Right ventricle myocardium inferior (tissue), 1 donor: ENCODE measurements at regions not wholly inside any gene's neighbourhood (a gene's known extent, or its start where the extent isn't known, plus 50 kb on each side); places are given as distances from the start of the nearest gene placed in this dataset.

Experiments
- ATAC-seq: fragments of 200-7000 bp; cut with Tn5 transposase; one replicate; pipeline ENCODE4 v1.9.1; 2020; ENCODE audit warnings: mild to moderate bottlenecking, moderate library complexity
- DNase-seq: peaks from one replicate; pipeline ENCODE4 v3.0.0; 2021; ENCODE audit errors: missing footprints
- intact Hi-C: fragments of 100-400 bp; cut with DNase I; formaldehyde crosslinking; loops from one replicate; pipeline ENCODE4 v1.11.0; 2022
- donor health status: DM: no; HTN: yes; CAD: no; lungs with severe emphysema.

DNA sequence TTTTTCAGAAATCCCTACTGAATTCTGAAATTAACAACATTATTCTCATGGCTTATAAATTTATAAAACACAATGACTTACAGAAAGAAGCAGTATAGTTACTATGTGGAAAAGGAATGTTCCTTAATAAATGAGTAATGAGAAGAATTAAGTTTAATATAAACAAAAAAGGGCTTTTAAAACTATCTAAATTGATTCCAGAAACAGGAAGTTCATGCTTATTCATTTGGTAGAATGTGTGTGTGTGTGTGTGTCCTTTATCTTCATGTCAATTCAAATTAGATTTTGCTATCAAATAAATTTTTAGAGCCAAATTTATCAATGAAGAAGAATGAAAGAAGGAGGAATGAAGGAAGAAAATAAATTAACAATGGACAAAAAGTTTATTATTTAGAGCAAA is 440.8 kb upstream of the LRRTM4 start:
- DNase-seq (no peak), ATAC-seq (no peak)
- intact Hi-C loops = no loop called here

DNA sequence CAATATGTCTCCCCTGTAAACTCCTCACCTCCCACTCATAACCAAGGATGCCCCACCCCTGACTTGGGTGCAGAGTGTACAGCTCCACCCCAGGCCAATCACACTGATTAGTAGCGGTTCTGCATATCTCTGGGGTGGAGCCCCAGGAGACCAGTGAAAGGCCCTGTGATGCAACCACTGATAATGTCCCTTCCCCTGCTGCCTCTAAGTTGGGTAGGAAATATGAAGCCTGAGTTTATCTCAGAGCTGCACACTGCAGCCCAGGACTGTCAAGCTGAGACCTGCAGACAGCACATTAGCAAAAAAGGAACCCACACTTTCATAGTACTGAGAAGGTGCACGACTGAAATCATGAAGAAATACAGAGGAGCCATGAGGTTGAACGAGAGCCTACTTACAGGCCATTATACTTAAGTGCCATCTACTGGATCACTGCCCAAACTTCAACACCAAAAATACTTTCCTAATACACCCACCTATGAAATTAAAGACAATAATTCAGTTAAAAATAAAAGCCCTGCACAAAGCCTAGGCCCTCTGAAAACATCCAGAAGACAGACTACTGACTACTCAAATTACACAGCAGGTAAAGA is 455.4 kb upstream of the LRRTM4 start:
- ATAC-seq (no peak), DNase-seq (no peak)
- intact Hi-C loops = no loop called here

DNA sequence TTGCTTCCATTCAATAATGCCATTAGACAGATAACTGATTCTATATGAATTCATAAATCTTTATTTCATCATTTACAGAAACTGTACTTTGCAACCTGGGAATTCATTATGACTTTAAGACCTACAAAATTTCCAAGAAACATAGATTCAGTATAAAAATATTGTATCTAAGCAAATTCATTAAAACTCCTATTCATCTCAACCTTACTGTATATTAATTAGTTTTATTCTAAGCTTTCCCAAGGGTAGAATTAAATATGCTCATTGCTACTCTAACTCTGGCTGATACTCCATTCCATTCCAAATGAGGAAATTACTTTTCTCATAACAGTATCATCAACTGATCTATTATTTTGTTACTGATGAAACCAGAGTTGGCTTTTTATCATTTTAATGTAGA is 473.0 kb upstream of the LRRTM4 start:
- ATAC-seq (no peak), DNase-seq (no peak)
- intact Hi-C loops = no loop called here

DNA sequence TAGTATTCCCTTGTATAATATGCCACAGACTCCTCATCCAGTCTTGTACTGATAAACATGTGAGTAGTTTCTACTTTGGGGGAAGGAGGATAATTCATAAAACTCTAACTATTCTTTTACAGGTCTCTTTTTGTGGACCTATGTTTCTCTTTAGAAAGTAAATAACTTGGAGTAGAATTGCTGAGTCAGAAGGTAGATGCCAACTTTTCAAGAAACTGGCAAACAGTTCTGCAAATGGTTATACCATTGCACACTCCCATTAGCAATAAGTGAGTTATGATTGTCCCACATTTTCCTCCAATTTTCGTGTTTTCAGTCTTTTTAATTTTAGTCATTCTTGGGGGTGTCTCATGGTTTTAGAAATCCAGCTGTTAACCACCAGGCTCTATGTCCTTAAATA is 477.2 kb upstream of the LRRTM4 start:
- ATAC-seq (no peak), DNase-seq (no peak)
- intact Hi-C loops = no loop called here

- no peak for ATAC-seq
- DNase-seq = no peak
- intact Hi-C loops = no loop called here
Measured at GRCh38 chr2:78009289-78009688, 487.1 kb upstream of the LRRTM4 start.

DNA sequence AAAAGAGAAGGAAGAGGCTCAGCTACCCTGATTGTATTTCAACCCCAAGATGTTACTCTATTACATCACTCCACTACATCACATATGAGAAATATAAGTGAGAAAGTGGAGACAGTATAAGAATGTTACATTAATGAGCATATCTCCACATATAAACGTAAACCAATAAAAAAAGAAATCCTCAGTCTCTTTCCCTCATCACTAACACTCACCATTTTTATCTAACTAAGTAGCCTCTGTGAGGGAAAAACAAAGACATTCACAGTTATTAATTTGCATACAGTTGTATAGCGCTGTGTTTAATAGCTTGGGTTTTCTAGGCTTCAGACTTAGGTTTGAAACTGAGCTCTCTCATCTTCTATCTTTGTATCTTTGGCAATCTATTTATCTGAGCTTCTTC is 489.1 kb upstream of the LRRTM4 start:
- DNase-seq (no peak), ATAC-seq (no peak)
- intact Hi-C loops = no loop called here

DNA sequence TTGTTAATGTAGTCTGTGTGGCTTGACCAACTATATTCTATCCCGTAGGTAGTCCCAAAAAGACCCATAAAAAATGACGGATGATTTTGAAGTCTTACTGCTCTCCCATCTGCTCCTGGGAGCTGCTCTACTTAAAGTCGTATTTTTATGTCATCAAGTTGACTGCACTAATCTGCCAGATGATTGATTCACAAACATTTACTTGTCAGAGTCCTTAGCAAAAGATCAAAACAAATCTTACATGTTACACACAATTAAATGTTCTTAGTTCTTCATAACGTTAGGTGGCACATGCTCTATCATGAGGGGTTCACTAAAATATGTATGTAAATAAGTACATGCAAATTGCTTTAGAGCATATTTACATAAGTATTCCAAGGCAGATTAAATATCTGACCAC is 498.3 kb upstream of the LRRTM4 start:
- ATAC-seq (no peak), DNase-seq (no peak)
- intact Hi-C loops = no loop called here

- intact Hi-C loops = no loop called here
- no peak for DNase-seq
- ATAC-seq = no peak
Measured at GRCh38 chr2:78023356-78023755, 501.2 kb upstream of the LRRTM4 start.

DNA sequence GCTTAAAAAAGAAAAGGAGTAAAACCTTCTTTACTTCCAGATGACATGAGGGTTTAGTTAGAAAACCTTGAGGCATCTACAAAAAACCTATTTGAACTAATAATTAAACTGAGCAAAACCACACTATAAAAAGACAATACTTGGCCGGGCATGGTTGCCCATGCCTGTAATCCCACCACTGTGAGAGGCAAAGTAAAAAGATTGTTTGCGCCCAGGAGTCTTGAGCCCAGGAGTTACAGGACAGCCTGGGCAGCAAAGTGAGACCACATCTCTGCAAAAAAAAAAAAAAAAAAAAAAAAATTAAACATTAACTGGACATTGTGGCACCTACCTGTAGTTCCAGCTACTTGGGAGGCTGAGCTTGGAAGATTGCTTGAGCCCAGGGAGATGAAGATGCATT is 502.8 kb upstream of the LRRTM4 start:
- ATAC-seq (no peak), DNase-seq (no peak)
- intact Hi-C loops = no loop called here

DNA sequence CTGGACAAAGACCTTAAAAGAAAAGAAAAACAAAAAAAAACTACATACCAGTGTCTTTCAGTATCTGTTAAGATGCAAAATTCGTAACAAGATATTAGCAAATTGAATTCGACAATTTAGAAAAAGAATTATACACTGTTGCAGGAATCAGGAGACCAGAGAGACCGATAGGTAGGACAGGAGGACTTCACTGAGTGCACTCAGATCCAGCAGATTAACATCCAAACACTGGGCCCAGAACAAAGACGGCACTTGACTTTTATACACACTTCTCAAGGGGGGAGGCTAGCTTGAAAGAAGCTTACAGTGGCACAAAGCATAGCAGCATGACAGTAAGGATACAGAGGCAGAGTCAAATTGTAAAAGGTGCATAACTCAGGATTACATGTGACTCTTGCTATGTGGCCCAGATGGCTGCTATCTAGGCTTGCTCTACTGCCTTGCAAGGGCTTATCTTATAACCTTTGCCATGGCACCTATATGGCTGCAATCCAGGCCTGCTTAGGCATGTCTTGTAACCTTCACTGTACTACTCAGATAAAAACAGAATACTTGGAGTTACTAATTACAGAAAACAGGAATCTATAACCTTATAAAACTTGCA is 507.3 kb upstream of the LRRTM4 start:
- ATAC-seq = no peak
- intact Hi-C loops = no loop called here
- no peak for DNase-seq

DNA sequence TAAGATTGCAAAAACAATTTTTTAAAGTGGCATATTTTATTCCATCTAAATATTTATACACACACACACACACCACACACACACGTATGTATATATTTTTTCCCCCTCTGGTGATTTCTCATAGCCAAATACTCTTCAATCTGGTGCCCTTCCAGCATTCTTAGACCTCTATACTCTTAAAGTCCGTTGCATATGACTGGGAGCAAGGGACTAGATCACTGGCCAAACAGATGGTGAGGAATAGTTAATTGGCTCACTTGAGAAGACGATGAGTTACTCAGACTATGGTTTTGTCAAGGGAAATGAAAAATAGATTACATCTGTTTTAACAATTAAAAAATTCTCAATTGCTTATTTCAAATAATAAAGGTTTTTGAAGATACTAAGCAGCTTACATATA is 512.5 kb upstream of the LRRTM4 start:
- ATAC-seq = no peak
- no peak for DNase-seq
- intact Hi-C loops = no loop called here

DNA sequence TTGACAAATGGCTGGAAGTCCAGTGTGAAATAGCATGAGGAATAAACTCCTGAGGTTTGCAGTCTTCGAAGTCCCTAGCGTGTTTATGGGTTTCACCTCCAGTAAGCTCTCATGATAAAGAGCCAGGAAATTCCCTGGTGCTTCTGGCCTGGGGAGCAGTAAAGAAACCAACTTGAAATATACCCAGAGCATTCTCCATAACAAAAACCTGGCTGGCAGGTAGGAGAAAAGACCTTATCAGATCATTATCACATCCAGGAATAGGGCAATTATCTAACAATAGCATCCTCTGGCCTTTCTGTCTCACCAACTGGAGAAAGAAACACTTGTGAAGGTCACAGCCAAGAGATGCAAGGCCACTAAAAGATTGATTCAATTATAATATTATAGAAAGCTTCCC is 513.6 kb upstream of the LRRTM4 start:
- intact Hi-C loops = no loop called here
- DNase-seq = no peak
- no peak for ATAC-seq

DNA sequence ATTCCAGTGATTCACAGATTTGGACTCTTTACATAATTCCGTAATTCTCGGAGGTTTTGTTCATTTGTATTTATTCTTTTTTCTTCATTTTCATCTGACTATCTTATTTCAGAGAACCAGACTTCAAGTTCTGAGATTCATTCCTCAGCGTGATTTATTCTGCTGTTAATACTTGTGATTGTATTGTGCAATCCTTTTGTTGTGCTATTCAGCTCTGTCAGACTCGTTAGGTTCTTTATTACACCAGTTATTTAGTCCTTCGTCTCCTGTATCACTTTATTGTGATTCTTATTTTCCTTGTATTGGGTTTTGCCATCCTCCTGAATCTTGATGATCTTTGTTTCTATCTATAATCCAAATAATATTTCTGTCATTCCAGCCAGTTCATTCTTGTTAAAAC is 529.3 kb upstream of the LRRTM4 start:
- intact Hi-C loops = no loop called here
- no peak for DNase-seq
- ATAC-seq = no peak

DNA sequence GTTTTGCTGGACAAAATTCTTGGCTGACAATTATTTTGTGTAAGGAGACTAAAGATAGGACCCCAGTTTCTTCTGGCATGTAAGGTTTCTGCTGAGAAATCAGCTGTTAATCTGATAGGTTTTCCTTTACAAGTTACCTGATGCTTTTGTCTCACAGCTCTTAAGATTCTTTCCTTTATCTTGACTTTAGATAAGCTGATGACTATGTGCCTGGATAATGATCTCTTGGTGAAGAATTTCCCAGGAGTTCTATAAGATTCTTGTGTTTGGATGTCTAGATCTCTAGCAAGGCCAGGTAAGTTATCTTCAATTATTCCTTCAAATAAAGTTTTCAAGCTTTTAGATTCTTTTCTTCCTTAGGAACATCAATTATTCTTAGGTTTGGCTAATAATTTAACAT is 534.8 kb upstream of the LRRTM4 start:
- DNase-seq (no peak), ATAC-seq (no peak)
- intact Hi-C loops = no loop called here

DNA sequence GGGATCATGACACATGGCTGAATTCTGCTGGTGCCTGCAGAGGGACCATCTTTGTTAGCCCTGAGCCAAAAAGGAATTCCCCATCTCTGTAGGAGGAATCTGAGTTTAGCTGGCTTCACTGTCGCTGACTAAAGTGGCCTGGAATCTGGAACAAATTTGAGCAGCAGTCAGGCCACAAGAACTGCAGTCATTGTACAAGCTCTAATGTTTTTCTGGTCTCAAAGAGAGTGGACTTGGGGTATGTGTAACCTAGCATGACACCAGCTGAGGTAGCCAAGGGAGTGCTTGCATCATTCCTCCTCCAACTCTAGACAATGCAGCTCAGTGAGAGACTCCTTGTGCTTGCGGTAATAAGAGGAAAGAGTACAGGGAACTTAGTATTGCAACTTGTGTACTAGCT is 539.1 kb upstream of the LRRTM4 start:
- intact Hi-C loops = no loop called here
- ATAC-seq = no peak
- no peak for DNase-seq

DNA sequence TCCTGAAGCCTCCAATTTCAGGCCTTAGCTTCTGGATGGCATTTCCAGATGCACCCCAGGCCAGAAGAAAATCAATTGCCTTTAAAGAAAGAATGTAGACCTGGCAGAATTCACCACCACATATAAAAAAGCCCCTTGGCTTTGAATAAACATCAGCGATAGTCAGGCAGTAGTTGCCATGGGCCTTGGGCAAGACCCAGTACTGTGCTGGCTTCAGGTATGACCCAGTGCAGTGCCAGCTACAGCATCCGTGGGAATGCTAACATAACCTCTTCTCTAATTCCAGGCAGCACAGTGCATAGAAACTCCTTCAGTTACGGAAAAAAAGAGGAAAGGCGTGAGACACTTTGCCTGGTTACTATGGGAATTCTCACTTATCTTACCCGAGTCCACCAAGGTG is 539.6 kb upstream of the LRRTM4 start:
- DNase-seq (no peak), ATAC-seq (no peak)
- intact Hi-C loops = no loop called here

- ATAC-seq (no peak), DNase-seq (no peak)
- intact Hi-C loops = no loop called here
Measured at GRCh38 chr2:78063246-78064020, 541.3 kb upstream of the LRRTM4 start.

DNA sequence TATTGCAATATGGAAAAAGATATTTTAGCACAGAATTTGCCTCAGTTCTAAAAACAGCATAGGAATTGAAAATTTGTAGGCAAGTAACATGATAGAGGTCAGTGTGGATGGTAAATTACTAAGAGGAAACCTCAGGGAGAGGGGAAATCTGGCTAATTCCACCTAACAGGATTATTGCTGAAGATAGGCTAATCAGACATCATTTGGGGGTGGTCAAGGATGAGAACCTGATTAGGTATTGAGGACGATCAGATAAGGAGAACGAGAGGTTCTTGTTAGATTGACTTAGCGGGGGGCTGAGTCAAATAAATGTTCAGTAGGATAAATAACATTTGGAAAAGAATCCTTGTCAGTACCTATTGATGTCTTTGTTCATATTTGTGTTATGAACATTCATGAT is 543.2 kb upstream of the LRRTM4 start:
- intact Hi-C loops = no loop called here
- DNase-seq = no peak
- ATAC-seq = no peak

DNA sequence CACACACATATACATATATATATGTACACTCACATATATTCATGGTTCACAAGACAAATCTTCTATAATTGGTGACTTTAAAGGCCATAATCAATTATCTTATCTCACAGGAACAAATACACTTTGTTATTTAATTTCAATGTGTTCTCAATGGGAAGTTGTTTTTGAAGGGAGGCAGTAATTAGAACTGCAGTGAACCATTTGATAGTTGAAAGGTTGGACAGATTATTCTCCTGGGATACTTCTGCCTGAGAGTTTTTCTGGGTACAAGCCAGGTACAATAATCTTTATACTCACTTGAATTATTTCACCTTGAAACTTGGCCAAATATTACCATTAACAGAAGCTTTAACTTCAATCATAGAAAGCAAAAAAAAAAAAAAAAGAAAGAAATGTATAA is 546.6 kb upstream of the LRRTM4 start:
- intact Hi-C loops = no loop called here
- DNase-seq = no peak
- ATAC-seq = no peak

- intact Hi-C loops = no loop called here
- DNase-seq (no peak), ATAC-seq (no peak)
Measured at GRCh38 chr2:78070693-78071092, 548.5 kb upstream of the LRRTM4 start.

DNA sequence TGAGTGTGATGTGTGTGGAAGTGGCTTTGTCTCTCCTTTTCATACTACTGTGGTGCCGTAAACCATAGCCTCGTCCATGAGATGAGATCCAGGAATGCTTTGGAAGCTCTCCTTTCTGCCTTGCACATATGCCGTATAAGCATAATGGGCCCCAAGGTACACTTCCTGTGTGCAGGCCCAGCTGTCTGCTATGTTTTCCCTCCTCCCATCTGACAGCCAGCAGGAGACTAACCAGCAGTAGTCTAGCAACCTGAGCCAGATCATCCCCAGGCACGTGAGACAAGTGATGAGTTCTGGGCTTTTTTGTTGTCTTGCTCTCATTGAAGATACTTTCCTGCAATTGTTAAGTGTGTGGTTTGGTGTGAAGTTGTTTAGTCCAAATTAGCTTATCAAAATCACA is 555.5 kb upstream of the LRRTM4 start:
- no peak for ATAC-seq

More for the DNA sequence above, 555.5 kb upstream of the LRRTM4 start:
- DNase-seq = no peak
- intact Hi-C loops = no loop called here
